ENCODE measurements at regions not wholly inside any gene's neighbourhood (a gene's known extent, or its start where the extent isn't known, plus 50 kb on each side); places are given as distances from the start of the nearest gene placed in this dataset.

- TF ChIP-seq CTCF (conservative IDR thresholded peaks at IDR 0.05) = no peak
- TF ChIP-seq EZH2 (IDR thresholded peaks at IDR 0.05; ENCODE audit: low read depth) = no peak
These were observed 506.6 kb downstream of the RNF144B start for GRCh38 chr6:18893540-18894269.

Measured in PC-9 (cell line).